OCI-LY7 (cell line): ENCODE measurements at regions not wholly inside any gene's neighbourhood (a gene's known extent, or its start where the extent isn't known, plus 50 kb on each side); places are given as distances from the start of the nearest gene placed in this dataset.

Experiments
- BruUV-seq: library from RNA; stranded (reverse); fragments of 400-500 nt; replicated peaks from 2 replicates; lab custom pipeline; 2021; lab: Mats Ljungman, UMichigan
- CTCF ChIA-PET: fragments of 300-600 bp; sonication (Branson Sonifier 250); formaldehyde crosslinking; loops from one replicate; lab custom pipeline; 2022; ENCODE audit warnings: antibody characterized with exemption; ENCODE audit not compliant: unreplicated experiment; lab: Charles Lee
- POLR2A ChIA-PET: fragments of 300-600 bp; sonication (Branson Sonifier 250); formaldehyde crosslinking; loops from one replicate; lab custom pipeline; 2022; ENCODE audit warnings: antibody characterized with exemption; lab: Charles Lee
- DNase-seq: peaks from one replicate; pipeline ENCODE4 v3.0.0-alpha.2; 2015; ENCODE audit warnings: low spot score
- H2AFZ ChIP-seq: fragments of 200-600 bp; sonication (generic), shearing (Covaris generic); 2 replicates; pipeline ENCODE4 v1.6.1; 2014; ENCODE audit warnings: mild to moderate bottlenecking, antibody characterized with exemption, low read length, moderate library complexity
- H3K27ac ChIP-seq: fragments of 200-600 bp; sonication (generic); 2 replicates; pipeline ENCODE4 v1.5.1; 2014; ENCODE audit warnings: mixed run types, low read depth, mild to moderate bottlenecking, moderate library complexity, low read length, inconsistent platforms; ENCODE audit not compliant: poor library complexity, severe bottlenecking
- H3K36me3 ChIP-seq: fragments of 200-600 bp; sonication (generic); 2 replicates; pipeline ENCODE4 v1.6.1; 2014; ENCODE audit warnings: mild to moderate bottlenecking, antibody characterized with exemption, low read length, moderate library complexity, mixed read lengths; ENCODE audit not compliant: insufficient read depth
- H3K4me1 ChIP-seq: fragments of 200-600 bp; sonication (generic); 2 replicates; pipeline ENCODE4 v1.5.1; 2014; ENCODE audit warnings: mild to moderate bottlenecking, low read length; ENCODE audit not compliant: insufficient read depth, poor library complexity, severe bottlenecking
- H3K4me2 ChIP-seq: fragments of 200-600 bp; sonication (generic); 2 replicates; pipeline ENCODE4 v1.6.1; 2014; ENCODE audit warnings: mild to moderate bottlenecking, low read length
- H3K4me3 ChIP-seq: fragments of 200-600 bp; sonication (generic); 2 replicates; pipeline ENCODE4 v1.5.1; 2014; ENCODE audit warnings: mild to moderate bottlenecking, low read depth, low read length; ENCODE audit not compliant: poor library complexity, severe bottlenecking
- H3K79me2 ChIP-seq: fragments of 200-600 bp; sonication (generic); 2 replicates; pipeline ENCODE4 v1.6.1; 2016; ENCODE audit warnings: low read depth, mild to moderate bottlenecking, low read length, moderate library complexity, mixed read lengths; ENCODE audit not compliant: insufficient read depth
- H3K9me2 ChIP-seq: fragments of 200-600 bp; sonication (generic); 2 replicates; pipeline ENCODE4 v1.6.1; 2016; ENCODE audit warnings: mild to moderate bottlenecking, low read length, mixed read lengths; ENCODE audit not compliant: insufficient read depth
- H3K9me3 ChIP-seq: fragments of 200-600 bp; sonication (generic); 2 replicates; pipeline ENCODE4 v1.6.1; 2014; ENCODE audit warnings: mild to moderate bottlenecking, mixed run types, low read length, mixed read lengths
- H4K20me1 ChIP-seq: fragments of 200-600 bp; sonication (generic); 2 replicates; pipeline ENCODE4 v1.6.1; 2014; ENCODE audit warnings: mild to moderate bottlenecking, antibody characterized with exemption, low read length, moderate library complexity, mixed read lengths; ENCODE audit not compliant: insufficient read depth
- CTCF ChIP-seq: fragments of 200-600 bp; sonication (generic); conservative IDR thresholded peaks from 2 replicates; pipeline ENCODE4 v1.5.1; 2014; ENCODE audit warnings: mild to moderate bottlenecking, antibody characterized with exemption, low read length, moderate library complexity, mixed read lengths
- EZH2phosphoT487 ChIP-seq: fragments of 200-600 bp; sonication (generic); IDR thresholded peaks from 2 replicates; pipeline ENCODE4 v1.6.1; 2018; ENCODE audit warnings: low read depth, borderline replicate concordance, mild to moderate bottlenecking, mixed run types, antibody characterized with exemption, low read length, moderate library complexity, mixed read lengths
- intact Hi-C: fragments of 100-400 bp; cut with micrococcal nuclease; formaldehyde crosslinking; loops from one replicate; pipeline ENCODE4 v1.10.0; 2022; ENCODE audit not compliant: unreplicated experiment

- no peaks in the 10 kb centered on the region for H3K4me1 ChIP-seq
- no peak for DNase-seq
- no peak overlapping the region for H3K4me3 ChIP-seq
- no peaks in the 10 kb centered on the region for H4K20me1 ChIP-seq
- H3K79me2 ChIP-seq, result no peaks in the 10 kb centered on the region
- no peak for TF ChIP-seq CTCF
- no peak for TF ChIP-seq EZH2phosphoT487
- POLR2A ChIA-PET, result interaction anchor here (0.6 kb wide), 1 partner anchor 127 kb away, joined by 3 read pairs; no protein-coding TSS in a partner anchor
- no peak overlapping the region for H2AFZ ChIP-seq
- CTCF ChIA-PET, result no interaction called here
- no TSS peak for BruUV-seq
- H3K4me2 ChIP-seq, result no peak overlapping the region
- no peak overlapping the region for H3K27ac ChIP-seq
- intact Hi-C loops, result no loop called here
- no peaks in the 10 kb centered on the region for H3K36me3 ChIP-seq
- H3K9me2 ChIP-seq, result no peaks in the 10 kb centered on the region
- H3K9me3 ChIP-seq, result 0 out of 2 replicates have a peak, but pooled peaks cover 7% of the 10 kb centered on the region
Observed at GRCh38 chr21:24369746-24370145, 1237.5 kb downstream of the MRPL39 start.

- no peaks in the 10 kb centered on the region for H3K36me3 ChIP-seq
- no peaks in the 10 kb centered on the region for H3K9me2 ChIP-seq
- no peak overlapping the region for H3K27ac ChIP-seq
- H3K4me3 ChIP-seq, result no peak overlapping the region
- CTCF ChIA-PET, result no interaction called here
- POLR2A ChIA-PET, result no interaction called here
- no peak for DNase-seq
- H2AFZ ChIP-seq, result no peak overlapping the region
- no peaks in the 10 kb centered on the region for H4K20me1 ChIP-seq
- intact Hi-C loops, result no loop called here
- no peak overlapping the region for H3K4me2 ChIP-seq
- no peaks in the 10 kb centered on the region for H3K79me2 ChIP-seq
- no peak for TF ChIP-seq EZH2phosphoT487
- H3K9me3 ChIP-seq, result 0 out of 2 replicates have a peak, but pooled peaks cover 7% of the 10 kb centered on the region
- no peaks in the 10 kb centered on the region for H3K4me1 ChIP-seq
- BruUV-seq, result no TSS peak
Observed at GRCh38 chr21:24369278-24369677, 1238.0 kb downstream of the MRPL39 start.

- no peaks in the 10 kb centered on the region for H4K20me1 ChIP-seq
- no peak for TF ChIP-seq CTCF
- no peak for TF ChIP-seq EZH2phosphoT487
- H3K4me1 ChIP-seq, result no peaks in the 10 kb centered on the region
- H3K27ac ChIP-seq, result no peak overlapping the region
- H3K4me3 ChIP-seq, result no peak overlapping the region
- no peak overlapping the region for H2AFZ ChIP-seq
- no peaks in the 10 kb centered on the region for H3K9me2 ChIP-seq
- 0 out of 2 replicates have a peak, but pooled peaks cover 7% of the 10 kb centered on the region for H3K9me3 ChIP-seq
- no peak for DNase-seq
- no peaks in the 10 kb centered on the region for H3K79me2 ChIP-seq
- POLR2A ChIA-PET, result no interaction called here
- BruUV-seq, result no TSS peak
- no peak overlapping the region for H3K4me2 ChIP-seq
- CTCF ChIA-PET, result no interaction called here
- H3K36me3 ChIP-seq, result no peaks in the 10 kb centered on the region
- intact Hi-C loops, result no loop called here
Observed at GRCh38 chr21:24367936-24368335, 1239.3 kb downstream of the MRPL39 start.
